ENCODE measurements at regions not wholly inside any gene's neighbourhood (a gene's known extent, or its start where the extent isn't known, plus 50 kb on each side); places are given as distances from the start of the nearest gene placed in this dataset.

DNA sequence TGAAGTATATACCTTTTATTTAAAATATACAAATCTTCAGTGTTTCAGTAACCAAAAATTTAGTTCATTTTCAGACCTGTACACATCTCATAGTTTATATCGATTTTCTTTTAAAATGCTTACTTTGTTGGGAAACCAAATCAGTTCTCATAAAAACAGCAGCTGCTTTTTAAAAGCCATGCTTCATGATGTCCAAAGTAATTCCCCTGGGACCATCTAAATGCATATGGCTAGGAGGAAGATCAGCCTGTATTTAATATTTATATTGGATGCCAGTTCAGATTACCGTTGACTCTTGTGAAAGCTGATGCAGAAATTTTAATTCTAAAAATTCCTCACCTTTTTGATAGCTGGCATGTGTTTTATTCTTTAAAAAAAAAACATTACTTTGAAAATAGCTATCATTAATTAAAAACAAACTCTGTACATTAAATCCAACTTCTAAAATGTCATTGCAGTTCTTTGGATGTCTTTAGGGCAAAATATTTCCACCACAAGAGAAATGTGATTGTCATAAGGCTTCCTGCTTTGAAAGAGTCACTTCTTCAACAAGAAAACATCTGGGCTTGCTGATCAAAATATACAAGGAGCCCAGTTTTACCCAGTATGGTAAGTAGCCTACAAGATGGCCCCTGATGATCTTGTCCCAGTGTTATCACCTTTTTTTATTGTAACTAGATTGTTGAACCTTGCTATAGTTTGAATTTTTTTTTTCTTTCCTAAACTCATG, 1242.9 kb upstream of the CDH6 start:
- no peak for DNase-seq

DNA sequence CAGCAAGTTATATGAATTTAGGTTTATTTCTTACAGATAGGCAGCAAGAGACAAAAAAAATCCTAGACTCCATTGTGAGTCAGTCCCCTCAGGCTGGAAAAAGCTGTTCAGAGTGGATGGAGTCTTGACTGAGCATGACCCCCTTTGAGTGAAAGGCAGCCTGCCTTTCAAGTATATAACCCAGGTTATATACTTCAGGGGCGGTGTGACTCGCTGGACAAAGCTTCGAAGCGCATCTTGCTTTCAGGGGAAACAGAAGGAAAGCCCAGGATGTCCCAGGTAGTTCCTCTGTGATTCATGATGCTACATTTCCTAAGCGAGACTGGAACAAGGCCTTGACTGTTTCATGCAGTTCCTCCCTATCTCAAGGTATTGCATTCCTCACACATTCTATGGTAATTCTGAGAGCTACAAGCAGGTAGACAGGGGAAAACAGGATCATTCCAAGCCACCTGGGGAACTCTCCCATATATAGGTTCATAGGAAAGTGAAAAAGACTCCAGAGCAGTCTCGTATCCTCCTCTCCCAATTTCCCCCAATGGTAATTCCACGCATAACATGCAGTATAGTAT, 1244.1 kb upstream of the CDH6 start:
- DNase-seq = no peak

DNA sequence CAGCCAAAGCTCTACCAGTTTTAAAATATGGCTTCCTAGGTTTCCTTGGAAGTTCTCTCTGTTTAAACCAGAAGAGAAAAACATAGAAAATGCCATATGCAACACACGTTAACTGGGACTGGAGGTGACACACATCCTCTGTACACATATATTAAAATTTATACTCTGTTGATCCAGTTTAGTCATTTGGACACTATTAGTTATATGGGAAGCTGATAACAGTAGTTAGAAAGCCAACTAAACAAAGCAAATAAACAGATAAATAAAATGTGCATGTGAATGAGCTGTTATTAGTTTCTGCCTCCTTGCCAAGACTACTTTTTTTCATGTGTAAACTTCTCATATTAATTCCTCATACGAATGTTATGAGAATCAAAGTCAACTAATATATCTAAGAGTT, 1249.2 kb upstream of the CDH6 start:
- no peak for DNase-seq

DNA sequence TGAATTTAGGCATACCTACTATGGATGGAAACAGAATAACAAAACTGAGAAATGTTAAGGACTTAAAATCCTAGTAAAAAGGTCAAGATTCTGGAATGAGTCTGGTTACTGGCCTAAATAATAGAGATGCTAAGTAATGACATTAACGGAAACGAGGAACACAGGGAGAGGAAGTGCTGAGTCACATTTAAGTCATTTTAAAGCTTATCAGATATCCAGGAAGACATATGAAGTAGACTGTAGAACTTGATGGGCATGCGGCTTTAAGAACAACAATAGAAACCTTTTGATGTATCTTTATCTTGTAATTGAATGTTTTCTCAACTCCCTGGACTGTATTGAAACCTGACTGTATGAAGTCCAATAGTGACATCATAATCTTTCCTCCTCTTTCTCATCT, 1251.4 kb upstream of the CDH6 start:
- no peak for DNase-seq

DNA sequence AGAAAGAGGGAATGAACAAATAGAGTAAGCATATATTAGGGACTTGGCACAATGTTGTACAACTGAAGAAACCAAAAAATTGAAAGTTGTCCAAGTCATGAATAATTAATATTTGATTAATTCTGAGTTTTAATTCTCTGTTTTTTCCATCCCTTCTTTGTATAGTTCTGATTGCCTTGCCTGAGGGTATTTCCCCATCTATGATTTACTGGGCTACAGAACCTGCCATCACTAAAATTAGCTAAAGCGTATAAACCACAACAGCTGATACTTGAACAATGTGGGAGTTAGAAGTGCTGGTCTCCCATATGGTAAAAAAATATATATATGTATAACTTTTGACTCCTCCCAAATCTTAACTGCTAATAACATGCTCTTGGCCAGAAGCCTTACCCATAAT, 1253.5 kb upstream of the CDH6 start:
- DNase-seq = no peak

DNA sequence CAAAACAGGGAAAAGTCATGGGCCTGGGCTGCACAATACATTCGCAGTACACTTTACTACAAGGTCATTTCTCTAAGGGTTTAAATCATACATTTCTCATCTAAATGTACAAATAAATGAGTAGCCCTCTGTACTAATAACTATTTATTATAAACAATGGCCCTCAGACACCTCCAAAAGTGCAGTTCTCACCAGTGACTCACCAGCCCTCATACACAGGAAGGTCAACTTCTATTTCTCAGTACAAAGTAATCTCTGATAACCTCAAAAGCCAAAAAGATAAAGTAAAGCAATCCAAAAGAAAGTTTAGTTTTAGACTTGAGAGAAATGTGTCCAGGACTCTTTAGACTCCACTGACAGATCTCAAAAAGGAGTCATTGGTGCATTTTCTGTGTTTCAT, 1258.1 kb upstream of the CDH6 start:
- no peak for DNase-seq

DNA sequence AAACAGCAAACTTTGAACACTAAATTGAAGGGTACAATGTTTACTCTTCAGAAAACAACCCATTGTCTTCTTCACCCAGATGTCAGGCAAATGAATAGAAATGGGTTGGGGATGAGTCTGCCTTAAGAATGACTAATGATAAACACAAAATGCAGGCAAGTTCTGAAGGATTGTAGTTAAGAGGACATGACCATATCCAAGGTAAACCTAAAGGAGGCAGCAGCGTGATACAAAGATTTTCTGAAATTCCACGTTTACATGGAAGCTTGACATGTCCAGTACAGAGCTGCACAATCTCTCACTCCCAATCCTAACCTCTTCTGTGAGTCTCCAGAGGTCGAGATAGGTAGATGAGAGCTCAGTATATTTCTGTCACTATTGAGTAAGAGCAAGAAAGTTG, 1263.2 kb upstream of the CDH6 start:
- DNase-seq = no peak

DNA sequence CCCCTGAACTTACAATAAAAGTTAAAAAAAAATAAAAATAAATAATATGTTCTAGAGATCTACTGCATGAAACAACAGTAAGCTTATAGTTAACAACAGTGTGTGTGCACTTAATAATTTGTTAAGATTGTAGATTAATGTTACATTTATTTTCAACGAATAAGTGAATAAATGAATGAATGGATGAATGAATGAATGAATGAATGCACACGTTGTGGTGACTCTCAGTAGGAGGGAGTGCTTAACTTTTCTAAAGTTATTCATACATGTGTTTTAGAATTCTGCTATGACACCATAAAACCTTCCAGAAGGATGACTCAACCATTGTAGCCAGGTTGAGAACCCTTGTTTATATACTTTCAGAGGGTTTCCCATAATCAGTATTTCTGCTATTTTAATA, 1269.4 kb upstream of the CDH6 start:
- no peak for DNase-seq

DNA sequence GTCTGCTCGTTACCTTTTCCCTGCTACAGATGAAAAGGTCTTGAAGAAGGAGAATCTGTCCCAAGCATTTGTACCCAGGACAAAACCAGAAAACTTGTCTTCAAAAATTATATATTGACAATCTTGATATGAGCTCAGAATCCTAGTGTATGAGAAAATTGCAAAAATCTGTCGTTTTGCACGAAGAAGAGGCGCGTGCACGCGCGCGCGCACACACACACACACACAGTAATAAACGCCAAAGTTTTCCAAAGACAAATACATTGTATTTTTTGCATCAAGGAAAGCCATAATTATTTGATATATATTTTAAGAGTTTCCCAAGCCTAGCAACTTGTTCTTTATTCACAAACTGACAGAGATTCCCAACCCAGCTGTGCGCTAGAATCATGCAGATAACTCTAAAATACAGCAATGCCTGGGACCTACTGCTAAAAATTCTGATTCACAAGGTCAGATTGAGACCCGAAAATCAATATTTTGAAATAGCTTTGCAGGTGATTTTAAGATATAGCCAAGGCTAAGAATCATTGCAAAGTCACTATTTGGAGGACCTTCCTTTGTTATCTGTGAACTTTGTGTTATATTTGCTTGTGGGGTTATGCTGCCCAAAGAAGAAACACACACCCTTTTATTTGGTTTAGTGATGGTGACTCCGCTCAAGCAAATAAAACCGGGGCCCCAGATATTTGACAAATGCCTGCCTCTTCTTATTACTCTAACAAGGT, 1287.7 kb upstream of the CDH6 start:
- no peak for DNase-seq

DNA sequence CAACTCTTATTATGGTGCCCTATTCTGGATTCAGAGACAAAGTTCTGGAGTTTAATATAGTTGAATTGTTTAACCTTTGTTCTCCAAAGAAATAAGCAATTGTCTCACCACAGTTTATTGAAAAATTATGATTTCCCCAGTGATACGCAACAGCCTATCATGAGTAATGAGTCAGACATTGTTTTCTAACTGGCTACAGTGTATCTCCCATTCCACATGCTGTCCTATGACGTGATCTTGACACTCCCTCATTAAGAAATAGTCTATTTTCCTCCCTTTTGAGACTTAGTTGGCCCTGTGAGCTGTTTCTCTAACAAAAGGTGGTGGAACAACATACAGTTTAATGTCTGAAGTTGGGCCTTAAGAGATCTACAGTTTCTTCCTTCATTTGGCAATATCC, 1290.6 kb upstream of the CDH6 start:
- no peak for DNase-seq

DNA sequence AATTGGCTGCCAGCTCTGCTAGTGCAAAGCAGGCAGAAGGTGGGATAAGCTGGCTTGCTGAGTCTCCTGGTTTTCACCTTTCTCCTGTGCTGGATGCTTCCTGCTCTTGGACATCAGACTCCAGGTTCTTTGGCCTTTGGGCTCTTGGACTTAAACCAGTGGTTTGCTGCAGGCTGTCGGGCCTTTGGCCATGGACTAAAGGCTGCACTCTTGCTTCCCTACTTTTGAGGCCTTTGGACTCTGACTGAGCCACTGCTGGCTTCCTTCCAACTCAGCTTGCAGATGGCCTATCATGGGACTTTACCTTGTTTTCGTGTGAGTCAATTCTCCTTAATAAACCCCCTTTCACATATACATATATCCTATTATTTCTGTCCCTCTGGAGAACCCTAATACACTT, 1293.9 kb upstream of the CDH6 start:
- DNase-seq = no peak

DNA sequence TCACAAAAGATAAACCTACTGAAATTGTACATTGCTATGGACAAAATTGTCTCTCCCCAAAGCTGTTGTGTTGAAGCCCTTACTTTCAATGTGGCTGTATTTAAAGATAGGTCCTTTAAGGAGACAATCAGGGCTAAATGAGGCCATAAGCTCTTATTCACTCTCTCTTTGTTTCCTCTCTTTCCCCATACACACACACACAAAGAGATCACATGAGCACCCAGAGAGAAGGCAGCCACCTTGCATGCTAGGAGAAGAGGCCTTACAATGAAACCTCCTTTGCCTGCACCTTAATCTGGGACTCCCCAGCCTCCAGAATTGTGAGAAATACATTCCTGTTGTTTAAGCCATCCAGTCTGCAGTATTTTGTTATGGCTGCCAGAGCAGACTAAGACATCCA, 1295.6 kb upstream of the CDH6 start:
- DNase-seq = no peak

DNA sequence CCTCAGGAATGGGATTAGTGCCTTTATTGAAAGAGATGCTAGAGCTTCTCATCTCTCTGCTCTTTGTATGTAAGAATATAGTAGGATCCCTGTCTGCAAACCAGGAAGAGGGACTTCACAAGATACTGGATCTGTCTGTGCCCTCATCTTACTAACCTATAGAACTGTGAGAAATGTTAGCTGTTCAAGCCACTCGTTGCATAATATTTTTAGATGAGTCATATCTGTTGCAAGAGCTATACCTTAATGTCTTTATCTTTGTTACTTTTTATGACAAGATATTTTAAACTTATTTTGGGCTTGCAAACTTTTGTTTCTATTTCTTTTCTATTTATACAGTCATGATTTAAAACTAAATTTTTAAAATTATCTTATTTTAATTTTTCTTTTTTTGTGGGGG, 1296.8 kb upstream of the CDH6 start:
- no peak for DNase-seq

DNA sequence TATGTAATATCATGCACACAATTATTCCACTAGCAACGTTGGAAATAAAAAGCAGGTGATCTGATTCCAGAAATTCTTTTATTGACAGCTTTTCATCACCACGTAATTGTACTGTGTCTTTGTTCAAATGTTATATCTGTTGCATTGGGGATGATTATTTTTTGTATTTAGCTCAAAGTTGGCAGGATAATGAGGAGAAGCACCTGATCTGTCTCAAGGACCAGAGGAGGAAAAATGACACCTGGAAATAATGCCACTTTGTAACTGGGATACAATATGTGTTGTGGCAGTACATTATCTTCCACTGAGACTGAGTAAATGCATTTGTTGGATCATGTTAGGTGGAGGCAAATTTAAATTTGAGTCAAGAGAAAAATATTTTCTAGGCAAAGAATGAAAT, 1298.8 kb upstream of the CDH6 start:
- DNase-seq = no peak

DNA sequence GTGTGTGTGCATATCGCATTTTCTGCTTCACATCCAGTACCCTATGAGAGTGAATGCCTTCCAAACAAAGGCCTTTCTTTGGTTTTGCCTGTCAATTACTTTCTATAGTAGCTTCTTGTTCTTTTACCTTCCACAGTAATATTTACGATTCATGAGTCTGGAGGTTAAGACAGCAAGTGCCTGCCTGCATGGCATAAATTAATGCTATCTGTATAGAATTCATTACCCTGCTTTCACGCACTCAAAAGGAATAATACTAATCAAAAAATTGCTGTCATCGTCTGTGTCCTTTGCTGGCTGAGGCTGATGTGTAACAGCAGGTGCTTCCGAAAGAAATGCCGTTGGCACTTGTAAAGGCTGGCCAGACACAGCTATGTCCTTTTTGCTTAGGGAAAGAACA, 1304.4 kb upstream of the CDH6 start:
- DNase-seq = no peak

DNA sequence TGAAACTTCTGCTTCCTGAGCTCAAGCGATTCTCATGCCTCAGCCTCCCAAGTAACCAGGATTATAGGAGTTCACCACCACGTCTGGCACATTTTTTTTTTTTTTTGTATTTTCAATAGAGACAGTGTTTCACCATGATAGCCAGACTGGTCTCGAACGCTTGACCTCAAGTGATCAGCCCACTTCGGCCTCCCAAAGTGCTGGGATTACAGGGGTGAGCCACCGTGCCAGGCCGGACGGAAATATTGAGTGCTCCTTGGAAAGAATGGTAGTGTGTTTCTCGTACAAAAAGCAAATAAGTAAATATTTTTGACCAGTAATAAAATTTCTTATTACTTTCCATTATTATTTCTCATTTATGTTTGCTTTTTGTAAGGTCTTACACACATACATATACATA, 1307.9 kb upstream of the CDH6 start:
- no peak for DNase-seq

DNA sequence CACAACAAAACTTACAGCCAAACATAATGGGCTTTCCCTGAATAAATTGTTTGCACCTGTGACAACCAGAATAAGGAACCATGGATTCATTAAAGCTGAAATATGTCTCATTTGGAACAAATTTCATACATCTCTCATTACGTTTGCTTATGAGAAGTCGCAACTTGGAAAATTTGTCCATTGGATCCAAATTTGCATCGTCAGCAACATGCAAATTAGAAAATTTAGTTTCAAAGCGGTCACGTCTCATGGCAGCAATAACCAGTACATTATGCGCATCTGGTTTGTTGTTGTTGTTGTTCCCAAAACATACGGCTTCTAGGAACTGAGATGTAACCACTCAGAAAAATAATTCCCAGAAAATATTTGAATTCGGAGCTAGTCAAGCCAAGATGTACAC, 1311.5 kb upstream of the CDH6 start:
- no peak for DNase-seq

DNA sequence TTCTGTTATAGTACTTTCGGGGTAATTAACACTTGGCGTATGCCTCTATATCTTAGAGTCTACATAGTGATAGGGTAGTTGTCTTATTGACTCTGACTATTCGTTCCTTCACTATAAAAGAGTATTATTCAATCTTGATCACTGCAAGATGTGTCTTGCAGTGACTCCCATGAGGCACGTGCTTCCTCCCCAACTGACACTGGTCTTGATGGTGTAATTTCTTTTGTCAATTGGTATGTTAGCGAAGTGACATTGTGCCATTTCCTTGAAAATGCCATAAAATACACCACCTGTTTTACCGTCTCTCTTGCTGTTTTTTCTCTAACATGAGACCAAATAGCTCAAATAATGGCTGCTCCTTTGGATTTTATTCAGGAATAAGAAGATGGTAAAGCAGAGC, 1314.1 kb upstream of the CDH6 start:
- DNase-seq = no peak

DNA sequence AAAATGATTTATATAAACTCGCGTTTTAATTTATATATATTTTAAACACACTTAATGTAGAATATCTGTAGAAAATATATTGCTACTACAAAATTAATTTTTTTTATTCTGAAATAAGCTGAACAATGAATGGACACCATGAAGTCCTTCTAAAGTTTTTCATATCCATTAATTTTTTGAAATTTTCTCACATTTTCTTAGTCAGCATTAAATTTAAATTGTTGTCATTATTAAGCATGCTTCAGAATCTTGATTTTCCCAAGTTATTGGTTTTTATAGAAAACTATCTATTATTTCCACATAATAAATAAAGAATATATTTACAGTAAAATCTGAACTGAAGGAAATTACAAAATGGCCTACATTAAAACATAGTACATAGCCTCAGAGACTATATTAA, 1314.9 kb upstream of the CDH6 start:
- no peak for DNase-seq

DNA sequence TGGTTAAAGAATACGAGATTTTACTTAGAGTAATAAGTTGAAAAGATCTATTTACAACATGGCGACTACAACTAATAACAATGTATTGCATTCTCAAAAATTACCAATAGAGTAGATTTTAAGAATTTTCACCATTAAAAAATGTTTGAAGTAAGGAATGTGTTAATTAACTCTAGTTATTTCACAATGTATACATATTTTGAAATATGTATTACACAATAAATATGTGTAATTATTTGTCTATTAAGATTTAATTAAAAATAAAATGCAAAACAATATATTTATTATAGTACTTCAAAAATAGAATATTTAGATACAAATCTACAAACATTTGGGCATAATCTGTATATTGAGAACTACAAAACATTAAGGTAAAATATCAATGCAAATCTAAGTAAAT, 1326.3 kb upstream of the CDH6 start:
- no peak for DNase-seq

DNA sequence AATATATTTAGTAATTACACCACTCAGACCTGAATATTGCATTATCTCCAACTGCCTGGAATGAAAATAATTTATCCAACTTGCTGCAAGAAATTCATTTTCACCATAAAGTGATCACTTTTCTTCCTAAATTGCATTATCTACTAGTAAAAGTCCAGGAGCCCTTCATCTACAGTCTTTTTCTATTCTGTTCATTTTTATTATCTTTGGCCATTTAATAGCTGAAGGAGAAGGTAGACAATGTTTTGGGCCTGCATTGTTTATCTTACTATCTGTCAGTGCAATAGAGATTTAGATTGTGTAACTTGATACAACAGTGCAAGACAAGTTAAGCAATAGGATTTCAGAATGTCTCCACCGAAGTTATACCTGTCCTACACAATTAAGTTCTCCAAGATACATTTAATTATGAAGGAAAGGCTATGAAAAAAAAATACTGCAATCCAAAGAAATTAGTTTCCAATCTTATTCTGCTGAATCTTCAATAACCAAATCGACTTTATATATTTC, 1339.7 kb upstream of the CDH6 start:
- DNase-seq = no peak

DNA sequence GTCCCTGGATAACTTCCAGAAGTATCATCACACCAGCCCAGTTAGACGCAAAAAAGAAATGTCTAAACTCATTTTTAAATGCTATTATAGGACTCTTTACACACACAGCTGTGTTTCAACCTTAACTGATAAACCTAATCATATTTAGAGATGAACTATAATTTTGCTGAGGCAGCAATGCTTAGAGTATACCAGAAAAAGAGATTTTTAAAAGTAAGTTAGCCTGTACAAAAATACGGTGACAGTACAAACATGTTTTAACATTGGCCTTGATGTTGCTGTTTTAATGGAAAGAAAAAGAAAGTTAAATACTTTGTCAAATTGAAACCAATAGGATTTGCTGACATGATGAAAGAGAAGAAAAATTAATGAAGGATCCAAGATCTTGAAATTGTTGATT, 1341.2 kb upstream of the CDH6 start:
- no peak for DNase-seq

DNA sequence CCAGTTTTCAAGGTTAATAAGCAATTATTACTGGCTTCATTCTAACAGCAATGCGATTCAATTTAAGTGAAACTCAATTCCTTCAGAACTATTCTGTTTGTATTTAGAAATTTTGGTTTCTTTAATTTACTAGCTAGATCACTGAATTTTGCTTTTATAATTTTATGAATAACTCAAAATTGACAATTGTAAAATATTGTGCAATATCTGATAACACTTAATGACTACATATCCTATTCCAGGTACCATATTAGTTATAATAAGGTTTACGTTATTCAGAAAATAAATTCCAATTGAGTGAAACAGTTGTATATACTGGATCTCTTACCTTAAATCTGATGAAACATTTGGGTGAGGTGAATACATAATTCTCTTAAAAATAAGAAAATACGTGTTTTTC, 1348.3 kb upstream of the CDH6 start:
- no peak for DNase-seq

DNA sequence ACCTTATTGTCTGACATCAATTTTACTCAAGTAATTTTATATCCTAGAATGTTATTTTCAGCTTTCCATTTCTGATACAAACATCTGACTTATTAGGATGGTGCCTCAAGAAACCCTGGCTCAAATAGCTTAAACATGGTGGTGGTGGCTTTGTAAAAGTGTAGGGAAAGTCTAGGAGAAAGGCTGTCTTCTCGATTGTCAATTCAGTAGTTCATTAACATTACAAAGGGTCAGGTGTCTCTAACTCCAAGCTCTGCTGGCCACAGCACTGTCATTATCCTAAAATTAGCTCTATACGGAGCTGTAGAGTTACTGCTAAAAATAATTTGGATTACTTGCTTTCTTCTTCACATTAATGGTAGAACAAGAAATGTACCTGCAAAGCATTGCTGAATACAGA, 1360.1 kb upstream of the CDH6 start:
- DNase-seq = no peak
